ENCODE measurements at regions not wholly inside any gene's neighbourhood (a gene's known extent, or its start where the extent isn't known, plus 50 kb on each side); places are given as distances from the start of the nearest gene placed in this dataset.
A peak's percentile ranks its signal among the peaks of the same experiment; 100 is the strongest.
"Not testable (repeated sequence)": the region's sequence is repeated elsewhere in the genome, so short reads cannot be mapped to it uniquely, and the experiment has no call there.

GRCh38 chr7:69012149-69012548 is 586.1 kb upstream of the AUTS2 start:
- DNase-seq (ENCODE audit: low read depth), result no peak

GRCh38 chr7:69017208-69017607 is 581.1 kb upstream of the AUTS2 start:
- no peak for DNase-seq (ENCODE audit: low read depth)

DNA sequence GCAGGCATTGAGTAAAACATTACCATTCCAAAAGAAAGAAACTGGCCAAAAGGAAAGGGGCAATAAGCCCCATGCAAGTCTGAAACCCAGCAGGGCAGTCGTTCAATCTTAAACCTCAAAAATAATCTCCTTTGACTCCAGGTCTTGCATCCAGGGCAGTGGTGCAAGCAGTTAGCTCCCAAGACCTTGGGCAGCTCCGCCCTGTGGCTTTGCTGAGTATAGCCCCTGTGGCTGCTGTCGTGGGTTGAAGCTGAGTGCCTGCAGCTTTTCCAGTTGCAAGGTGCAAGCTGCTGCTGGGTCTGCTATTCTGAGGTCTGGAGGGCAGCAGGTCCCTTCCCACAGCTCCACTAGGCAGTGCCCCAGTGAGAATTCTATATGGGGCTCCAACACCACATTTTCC is 580.1 kb upstream of the AUTS2 start:
- DNase-seq (ENCODE audit: low read depth), result no peak

- DNase-seq (ENCODE audit: low read depth), result no peak
Measured at GRCh38 chr7:69019437-69019836, 578.8 kb upstream of the AUTS2 start.

DNA sequence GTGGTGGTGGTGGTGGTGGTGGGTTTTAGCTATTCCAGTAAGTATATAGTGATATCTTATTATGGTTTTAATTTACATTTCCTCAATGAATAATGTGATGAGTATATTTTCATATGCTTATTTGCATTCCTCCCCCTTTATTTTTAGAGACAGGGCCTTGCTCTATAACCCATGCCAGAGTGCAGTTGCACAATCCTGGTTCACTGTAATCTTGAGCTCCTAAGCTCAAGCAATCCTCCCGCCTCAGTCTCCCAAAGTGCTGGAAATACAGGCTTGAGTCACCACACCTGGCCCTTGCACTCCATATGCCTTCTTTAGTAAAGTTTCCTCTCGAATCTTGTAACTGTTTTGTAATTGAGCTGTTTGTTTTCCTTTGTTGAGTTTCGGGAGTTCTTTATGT is 577.7 kb upstream of the AUTS2 start:
- DNase-seq (ENCODE audit: low read depth), result no peak

DNA sequence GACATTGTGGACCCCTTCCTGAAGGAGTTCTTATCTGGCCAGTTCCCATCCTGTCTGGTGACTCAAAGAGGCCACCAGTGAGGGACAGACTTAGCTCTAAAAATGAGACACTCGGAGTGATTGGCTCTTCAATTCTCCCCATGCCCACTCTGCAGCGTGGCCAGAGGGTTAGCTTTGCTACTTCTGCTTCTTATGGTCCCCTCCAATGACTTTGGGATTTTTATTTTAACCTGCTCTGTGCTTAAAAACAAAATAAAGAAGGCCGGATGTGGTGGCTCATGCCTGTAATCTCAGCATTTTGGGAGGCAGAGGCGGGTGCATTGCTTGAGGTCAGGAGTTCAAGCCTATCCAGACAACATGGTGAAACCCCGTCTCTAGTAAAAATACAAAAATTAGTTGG is 573.0 kb upstream of the AUTS2 start:
- DNase-seq (ENCODE audit: low read depth), result no peak

DNA sequence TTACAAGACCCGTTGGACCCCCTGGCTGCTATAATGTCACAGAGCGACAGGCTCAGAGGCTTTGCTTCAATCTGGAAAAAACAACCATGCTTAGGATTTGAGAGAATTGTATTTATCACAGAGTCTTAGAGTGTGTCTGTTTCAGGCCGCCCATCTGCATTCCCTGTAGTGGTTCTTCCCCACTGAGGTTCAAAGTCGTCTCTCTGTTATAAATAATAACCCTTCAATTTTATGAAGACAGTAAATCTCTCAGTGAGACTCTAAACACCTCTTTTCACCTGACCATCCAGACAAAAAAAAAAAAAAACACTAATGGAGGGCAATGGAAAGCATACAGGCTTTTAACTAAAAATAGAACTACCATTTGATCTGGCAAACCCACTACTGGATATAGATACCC is 565.4 kb upstream of the AUTS2 start:
- no peak for DNase-seq (ENCODE audit: low read depth)

DNA sequence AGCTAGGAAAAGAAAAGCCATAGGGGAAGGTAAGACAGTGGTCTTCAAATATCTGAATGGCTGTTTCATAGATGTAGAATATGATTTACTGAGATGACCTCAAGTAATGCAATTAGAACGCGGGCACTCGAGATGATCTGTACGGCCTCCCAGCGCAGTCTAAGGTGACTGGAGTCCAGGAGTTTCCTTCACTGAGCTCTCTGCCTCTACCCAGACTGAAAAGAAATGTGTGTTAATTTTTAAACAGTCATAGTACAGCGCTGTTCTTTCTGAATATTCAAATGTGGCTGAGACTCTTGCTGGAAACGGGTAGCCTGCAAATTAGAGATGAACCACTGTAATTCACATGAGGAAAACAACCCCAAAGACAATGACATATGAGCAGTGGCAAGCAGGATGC is 562.4 kb upstream of the AUTS2 start:
- no peak for DNase-seq (ENCODE audit: low read depth)

DNA sequence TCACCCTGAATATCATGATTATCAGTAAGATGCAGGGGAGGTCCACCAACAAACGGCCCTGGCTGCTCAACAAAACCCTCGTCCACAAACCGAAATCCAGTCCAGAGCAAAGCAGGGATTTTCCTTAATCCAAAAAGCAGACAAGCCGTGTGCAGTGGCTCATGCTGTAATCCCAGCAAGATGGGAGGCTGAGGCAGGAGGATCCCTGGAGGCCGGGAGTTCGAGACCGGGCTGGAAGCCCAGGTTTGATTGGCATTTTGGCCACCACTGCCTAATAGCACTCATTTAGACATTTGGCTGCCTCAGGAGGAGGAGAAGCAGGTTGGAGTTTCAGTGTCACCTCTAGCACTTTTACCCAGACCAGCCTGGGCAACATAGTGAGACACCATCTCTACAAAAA is 562.0 kb upstream of the AUTS2 start:
- no peak for DNase-seq (ENCODE audit: low read depth)

DNA sequence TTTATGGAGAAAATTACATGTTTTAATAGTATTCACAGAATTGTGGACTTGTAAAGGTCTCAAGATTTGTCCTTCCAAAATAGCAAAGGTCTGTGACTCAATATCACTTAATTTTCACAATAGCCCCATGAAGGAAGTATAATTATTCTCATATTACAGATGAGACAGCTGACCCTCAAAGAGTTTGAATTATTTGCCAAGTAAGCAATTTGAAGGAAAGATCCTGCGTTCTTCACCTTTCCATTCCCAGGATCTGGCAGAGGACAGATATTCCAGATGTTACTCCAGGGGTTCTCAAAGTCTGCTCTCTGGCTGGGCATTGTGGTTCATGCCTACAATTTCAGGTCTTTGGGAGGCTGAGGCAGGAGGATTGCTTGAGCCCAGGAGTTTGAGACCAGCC is 559.4 kb upstream of the AUTS2 start:
- no peak for DNase-seq (ENCODE audit: low read depth)

GRCh38 chr7:69042138-69042537 is 556.1 kb upstream of the AUTS2 start:
- DNase-seq (ENCODE audit: low read depth), result no peak

- DNase-seq (ENCODE audit: low read depth), result no peak
Measured at GRCh38 chr7:69047151-69047754, 551.0 kb upstream of the AUTS2 start.

- no peak for DNase-seq (ENCODE audit: low read depth)
Measured at GRCh38 chr7:69049326-69049725, 548.9 kb upstream of the AUTS2 start.

DNA sequence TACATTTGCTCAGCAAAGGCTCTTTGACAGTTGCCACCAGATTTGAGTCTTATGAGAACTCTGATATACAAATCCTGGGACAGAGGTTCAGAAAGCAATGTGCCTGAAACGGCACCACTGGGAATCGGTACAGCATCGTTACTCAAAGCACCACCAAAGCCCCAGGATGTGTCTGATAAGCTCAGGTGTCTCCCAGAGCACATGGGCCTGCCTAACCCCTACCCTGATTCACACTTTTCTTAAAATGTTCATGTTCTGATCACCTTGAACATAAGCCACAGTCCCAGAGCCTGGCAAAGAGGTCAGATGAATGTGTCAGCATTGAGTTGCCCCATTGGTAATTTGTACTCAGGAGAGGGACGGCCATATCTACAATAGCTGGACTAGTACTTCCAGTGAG is 545.8 kb upstream of the AUTS2 start:
- DNase-seq (ENCODE audit: low read depth), result no peak

GRCh38 chr7:69060516-69060915 is 537.8 kb upstream of the AUTS2 start:
- DNase-seq (ENCODE audit: low read depth), result no peak

GRCh38 chr7:69062020-69062765 is 536.1 kb upstream of the AUTS2 start:
- DNase-seq (ENCODE audit: low read depth), result peak; percentile 28

GRCh38 chr7:69067397-69067796 is 530.9 kb upstream of the AUTS2 start:
- DNase-seq (ENCODE audit: low read depth), result no peak

- DNase-seq (ENCODE audit: low read depth), result no peak
Measured at GRCh38 chr7:69070476-69070875, 527.8 kb upstream of the AUTS2 start.

- no peak for DNase-seq (ENCODE audit: low read depth)
Measured at GRCh38 chr7:69076566-69076965, 521.7 kb upstream of the AUTS2 start.

- no peak for DNase-seq (ENCODE audit: low read depth)
Measured at GRCh38 chr7:69078997-69079769, 519.1 kb upstream of the AUTS2 start.

- DNase-seq (ENCODE audit: low read depth), result not testable (repeated sequence)
Measured at GRCh38 chr7:69087281-69087680, 511.0 kb upstream of the AUTS2 start.

- no peak for DNase-seq (ENCODE audit: low read depth)
Measured at GRCh38 chr7:69088185-69088584, 510.1 kb upstream of the AUTS2 start.

GRCh38 chr7:69090936-69091335 is 507.3 kb upstream of the AUTS2 start:
- DNase-seq (ENCODE audit: low read depth), result no peak

Data from fibroblast of gingiva (primary cell).